ENCODE measurements at regions not wholly inside any gene's neighbourhood (a gene's known extent, or its start where the extent isn't known, plus 50 kb on each side); places are given as distances from the start of the nearest gene placed in this dataset.

DNA sequence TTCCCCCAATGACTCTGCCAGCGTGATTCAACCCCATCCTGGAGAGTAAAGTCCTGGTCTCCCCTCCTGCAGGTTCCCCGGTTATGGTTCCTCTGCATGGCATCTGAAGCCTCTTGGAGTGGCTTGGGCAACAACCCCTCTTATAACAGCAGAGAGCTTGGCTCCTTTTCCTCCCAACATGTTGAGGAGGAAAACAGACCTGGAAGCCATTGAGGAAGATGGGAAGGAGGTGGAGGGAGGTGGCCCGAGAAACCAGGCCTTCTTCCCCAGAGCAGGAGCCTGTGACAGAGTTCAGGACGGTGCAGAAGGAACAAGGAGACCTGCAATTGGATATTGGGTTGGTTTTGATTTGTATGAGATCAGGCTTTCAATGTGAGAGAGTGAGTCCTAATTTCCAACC is 184.0 kb upstream of the ADCY1 start:
- Histone ChIP-seq H3K9me3 (no peaks in the 10 kb centered on the region), H3K4me3 (no peak overlapping the region), H3K27ac (no peak overlapping the region), H3K36me3 (no peaks in the 10 kb centered on the region), H3K4me1 (no peaks in the 10 kb centered on the region), H3K27me3 (no peaks in the 10 kb centered on the region)
- intact Hi-C loops (cut with DNase I; ENCODE audit: low total_unique reads) = no loop called here
- TF ChIP-seq, protein P1, sequence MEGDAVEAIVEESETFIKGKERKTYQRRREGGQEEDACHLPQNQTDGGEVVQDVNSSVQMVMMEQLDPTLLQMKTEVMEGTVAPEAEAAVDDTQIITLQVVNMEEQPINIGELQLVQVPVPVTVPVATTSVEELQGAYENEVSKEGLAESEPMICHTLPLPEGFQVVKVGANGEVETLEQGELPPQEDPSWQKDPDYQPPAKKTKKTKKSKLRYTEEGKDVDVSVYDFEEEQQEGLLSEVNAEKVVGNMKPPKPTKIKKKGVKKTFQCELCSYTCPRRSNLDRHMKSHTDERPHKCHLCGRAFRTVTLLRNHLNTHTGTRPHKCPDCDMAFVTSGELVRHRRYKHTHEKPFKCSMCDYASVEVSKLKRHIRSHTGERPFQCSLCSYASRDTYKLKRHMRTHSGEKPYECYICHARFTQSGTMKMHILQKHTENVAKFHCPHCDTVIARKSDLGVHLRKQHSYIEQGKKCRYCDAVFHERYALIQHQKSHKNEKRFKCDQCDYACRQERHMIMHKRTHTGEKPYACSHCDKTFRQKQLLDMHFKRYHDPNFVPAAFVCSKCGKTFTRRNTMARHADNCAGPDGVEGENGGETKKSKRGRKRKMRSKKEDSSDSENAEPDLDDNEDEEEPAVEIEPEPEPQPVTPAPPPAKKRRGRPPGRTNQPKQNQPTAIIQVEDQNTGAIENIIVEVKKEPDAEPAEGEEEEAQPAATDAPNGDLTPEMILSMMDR (IDR thresholded peaks at IDR 0.05) = no peak
- no peak for TF ChIP-seq POLR2A (IDR thresholded peaks at IDR 0.05)
- no peak for DNase-seq

DNA sequence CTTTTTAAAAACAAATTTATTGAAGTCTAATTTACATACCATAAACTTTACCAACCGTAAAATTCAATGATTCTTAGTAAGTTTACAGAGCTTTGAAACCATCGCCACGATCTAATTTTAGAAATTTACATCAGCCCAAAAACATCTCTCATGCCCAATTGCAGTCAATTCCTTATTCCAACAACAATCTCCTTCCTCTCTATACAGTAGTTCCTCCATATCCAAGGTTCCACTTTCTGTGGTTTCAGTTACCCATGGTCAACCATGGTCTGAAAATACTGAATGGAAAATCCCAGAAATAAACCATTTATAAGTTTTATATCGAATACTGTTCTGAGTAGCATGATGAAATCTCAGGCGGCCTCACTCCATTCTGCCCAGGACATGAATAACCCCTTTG is 183.4 kb upstream of the ADCY1 start:
- H3K9me3 ChIP-seq = no peaks in the 10 kb centered on the region
- intact Hi-C loops (cut with DNase I; ENCODE audit: low total_unique reads) = no loop called here
- TF ChIP-seq POLR2A (IDR thresholded peaks at IDR 0.05) = no peak
- TF ChIP-seq, protein P1 (IDR thresholded peaks at IDR 0.05) = no peak
- no peaks in the 10 kb centered on the region for H3K36me3 ChIP-seq
- H3K4me3 ChIP-seq = no peak overlapping the region
- no peaks in the 10 kb centered on the region for H3K4me1 ChIP-seq
- no peak for DNase-seq
- no peak overlapping the region for H3K27ac ChIP-seq
- H3K27me3 ChIP-seq = no peaks in the 10 kb centered on the region

DNA sequence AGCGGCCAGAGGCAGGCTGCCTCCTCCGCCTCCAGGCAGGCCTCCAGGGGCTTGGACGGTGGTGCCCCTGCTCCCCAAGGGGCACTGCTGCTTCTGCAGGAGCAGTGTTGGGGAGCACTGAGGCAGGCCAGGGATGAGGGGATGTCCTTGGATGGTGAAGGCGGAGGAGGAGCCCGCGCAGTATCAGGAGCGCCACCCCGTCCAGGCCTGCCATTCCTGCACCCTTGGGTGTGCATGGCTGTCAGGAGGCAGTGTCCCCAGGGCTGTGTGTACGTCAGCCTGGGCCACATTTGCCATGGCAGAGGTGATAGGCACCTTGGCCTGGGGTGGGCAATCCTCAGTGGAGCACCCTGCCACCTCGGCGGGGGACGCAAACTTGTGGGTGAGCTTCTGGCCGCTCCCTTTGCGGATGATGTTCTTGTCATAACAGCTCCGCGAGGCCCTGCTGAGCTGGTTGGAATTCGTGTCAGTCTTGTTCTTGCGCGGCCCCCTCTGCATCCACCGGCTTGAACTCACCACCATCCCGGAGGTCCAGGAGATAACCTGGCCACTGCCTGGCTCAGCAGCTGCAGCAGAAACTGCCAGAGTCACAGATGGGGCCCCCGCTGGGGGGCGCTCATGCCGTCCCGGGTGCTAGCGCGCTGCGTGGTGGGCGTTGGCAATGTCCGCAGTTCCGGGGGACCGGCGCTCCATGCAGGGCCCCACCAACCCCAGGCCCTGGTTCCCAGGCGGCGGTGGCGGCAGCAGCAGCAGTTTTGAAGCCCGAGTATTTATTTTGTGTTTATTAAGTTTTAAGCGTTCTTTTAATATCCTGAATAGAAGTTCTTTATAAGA is 182.3 kb upstream of the ADCY1 start:
- intact Hi-C loops (cut with DNase I; ENCODE audit: low total_unique reads) = no loop called here
- H3K9me3 ChIP-seq = no peaks in the 10 kb centered on the region
- H3K4me1 ChIP-seq = no peaks in the 10 kb centered on the region
- H3K36me3 ChIP-seq = no peaks in the 10 kb centered on the region
- TF ChIP-seq POLR2A (IDR thresholded peaks at IDR 0.05) = no peak
- TF ChIP-seq, protein P1 (IDR thresholded peaks at IDR 0.05) = no peak
- H3K27ac ChIP-seq = no peak overlapping the region
- DNase-seq = no peak
- no peak overlapping the region for H3K4me3 ChIP-seq
- no peaks in the 10 kb centered on the region for H3K27me3 ChIP-seq

DNA sequence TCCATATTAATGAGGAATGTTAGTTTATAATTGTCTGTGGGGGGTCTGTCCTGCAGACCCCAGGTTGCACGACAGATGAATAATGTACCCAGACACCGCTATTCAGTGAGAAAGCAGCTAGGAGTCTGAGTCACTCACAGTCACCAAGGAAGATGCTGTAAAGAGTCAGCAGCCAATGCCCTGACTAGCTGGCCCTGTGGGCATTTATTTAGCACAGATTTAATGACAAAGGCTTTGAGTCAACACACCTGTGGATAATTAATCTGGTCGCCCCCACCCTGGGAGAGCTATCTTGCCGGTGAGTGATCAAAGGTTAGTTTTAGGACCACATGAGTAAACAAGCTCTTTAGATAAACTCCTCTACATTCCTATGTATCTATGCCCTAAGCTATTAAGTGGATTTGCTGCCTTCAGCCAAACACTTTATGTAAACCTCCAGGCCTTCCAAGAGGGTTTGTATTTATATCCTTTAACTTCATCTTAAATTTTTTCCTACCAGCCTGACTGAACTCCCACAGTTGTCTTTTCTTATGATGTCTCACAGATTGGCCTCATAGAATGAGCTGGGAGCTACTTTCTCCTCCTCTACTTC is 180.0 kb upstream of the ADCY1 start:
- intact Hi-C loops (cut with DNase I; ENCODE audit: low total_unique reads) = no loop called here
- Histone ChIP-seq H3K27ac (no peak overlapping the region), H3K9me3 (no peaks in the 10 kb centered on the region), H3K4me3 (no peak overlapping the region), H3K27me3 (no peaks in the 10 kb centered on the region), H3K36me3 (no peaks in the 10 kb centered on the region), H3K4me1 (no peaks in the 10 kb centered on the region)
- DNase-seq = no peak
- TF ChIP-seq, protein P1 (IDR thresholded peaks at IDR 0.05) = no peak
- no peak for TF ChIP-seq POLR2A (IDR thresholded peaks at IDR 0.05)

DNA sequence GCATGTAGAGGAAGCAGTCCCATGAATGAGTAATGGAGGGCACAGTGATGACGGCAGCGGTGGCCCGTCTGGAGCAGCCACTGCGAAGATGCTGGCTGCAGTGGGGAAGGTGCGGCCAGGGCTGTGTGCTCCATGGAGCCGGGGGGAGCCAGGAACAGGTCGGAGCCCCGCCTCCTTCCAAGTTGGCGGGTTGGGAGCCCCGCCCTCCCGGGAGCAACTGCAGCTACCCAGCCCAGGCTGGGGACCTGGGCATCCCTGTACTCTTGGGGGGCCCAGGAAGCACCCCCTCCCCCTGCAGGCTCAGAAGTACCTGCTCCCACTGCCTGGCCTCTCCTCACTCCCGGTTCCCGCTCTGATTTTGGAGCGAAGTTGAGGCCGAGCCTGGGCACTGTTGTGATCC is 175.1 kb upstream of the ADCY1 start:
- no peak for TF ChIP-seq POLR2A (IDR thresholded peaks at IDR 0.05)
- TF ChIP-seq, protein P1 (IDR thresholded peaks at IDR 0.05) = no peak
- DNase-seq = no peak
- Histone ChIP-seq H3K4me1 (no peaks in the 10 kb centered on the region), H3K27ac (no peak overlapping the region), H3K27me3 (no peaks in the 10 kb centered on the region), H3K36me3 (no peaks in the 10 kb centered on the region), H3K4me3 (no peak overlapping the region), H3K9me3 (no peaks in the 10 kb centered on the region)
- intact Hi-C loops (cut with DNase I; ENCODE audit: low total_unique reads) = no loop called here

Data from uterus (tissue), 3 donors.